GM12864 (cell line): ENCODE measurements at regions not wholly inside any gene's neighbourhood (a gene's known extent, or its start where the extent isn't known, plus 50 kb on each side); places are given as distances from the start of the nearest gene placed in this dataset.

Experiments used
- DNase-seq: peaks from one replicate; pipeline ENCODE4 v3.0.0-alpha.2; 2011; ENCODE audit warnings: low read depth
- H3K4me3 ChIP-seq: 2 replicates; pipeline ENCODE4 v1.5.1; 2011; ENCODE audit warnings: mild to moderate bottlenecking, low read depth, low read length, control low read depth
- CTCF ChIP-seq: IDR thresholded peaks from 2 replicates; pipeline ENCODE4 v1.5.1; 2011; ENCODE audit warnings: low read depth, mild to moderate bottlenecking, moderate library complexity, low read length, control low read depth, inconsistent platforms; ENCODE audit errors: missing control alignments

DNA sequence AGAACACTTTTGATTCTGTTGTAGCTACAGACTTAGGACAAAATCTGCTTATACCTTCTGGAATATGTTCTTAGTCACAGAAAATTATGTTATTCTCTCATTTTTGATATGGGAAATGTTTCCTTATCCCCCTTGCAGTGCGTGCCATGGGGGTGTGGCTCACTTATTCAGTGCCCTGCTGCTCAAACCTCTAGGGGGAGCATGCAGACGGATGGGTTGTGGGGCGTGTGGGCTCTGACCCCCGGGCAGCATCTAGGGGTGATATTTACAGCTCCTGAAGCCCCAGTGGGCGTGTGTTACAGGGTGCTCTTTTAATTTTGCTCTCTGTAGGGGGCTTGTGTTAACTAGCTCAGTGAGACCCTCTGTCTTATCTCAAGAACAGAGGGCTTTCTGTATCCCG lies 61.3 kb upstream of the FERMT1 start:
- TF ChIP-seq CTCF: peak; percentile 39
- no peak overlapping the region for H3K4me3 ChIP-seq
- no peak for DNase-seq

DNA sequence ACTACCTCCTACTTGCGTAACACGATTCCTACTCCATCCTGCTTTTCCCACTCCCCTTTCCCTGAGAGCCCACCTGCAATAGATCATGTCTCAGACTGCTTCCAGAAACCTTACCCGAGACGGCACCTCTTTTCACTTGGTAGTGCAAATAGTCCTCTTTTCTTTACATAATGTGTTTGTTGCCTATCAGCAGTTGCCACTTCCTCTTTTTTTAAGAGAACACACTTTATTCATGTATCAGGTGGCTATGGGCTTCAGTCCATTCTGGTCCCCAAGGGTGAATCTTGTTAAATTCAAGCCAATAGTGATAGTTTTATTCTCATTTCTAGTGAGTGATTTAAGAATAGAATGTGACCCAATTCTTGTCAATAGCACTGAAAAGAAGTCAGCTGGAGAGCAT lies 57.7 kb upstream of the FERMT1 start:
- TF ChIP-seq CTCF: no peak
- no peak overlapping the region for H3K4me3 ChIP-seq
- no peak for DNase-seq

- TF ChIP-seq CTCF: peak; percentile 23
- H3K4me3 ChIP-seq: no peak overlapping the region
- no peak for DNase-seq
These were observed 55.7 kb upstream of the FERMT1 start for GRCh38 chr20:6178537-6178936.

DNA sequence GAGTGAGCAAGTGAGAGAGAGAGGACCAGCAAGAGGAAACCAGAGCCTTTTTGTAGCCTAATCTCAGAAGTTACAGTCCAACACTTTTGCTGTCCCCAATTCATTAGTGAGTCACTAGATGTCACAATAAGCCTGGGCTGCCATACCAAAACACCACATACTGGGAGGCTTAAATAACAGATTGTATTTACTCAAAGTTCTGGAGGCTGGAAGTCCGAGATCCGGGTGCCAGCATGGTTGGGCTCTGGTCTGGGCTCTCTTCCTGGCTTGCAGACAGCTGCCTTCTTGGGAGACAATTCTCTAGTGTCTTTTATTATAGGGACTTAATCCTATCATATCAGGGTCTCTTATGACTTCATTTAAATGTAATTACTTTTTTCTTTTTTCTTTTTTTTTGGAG lies 50.7 kb upstream of the FERMT1 start:
- TF ChIP-seq CTCF: no peak
- no peak overlapping the region for H3K4me3 ChIP-seq
- no peak for DNase-seq
